Right lobe of liver (tissue), 4 donors: ENCODE measurements at regions not wholly inside any gene's neighbourhood (a gene's known extent, or its start where the extent isn't known, plus 50 kb on each side); places are given as distances from the start of the nearest gene placed in this dataset.

ENCODE experiments used
- POLR2A ChIP-seq: fragments of 450-650 bp; IDR thresholded peaks from one replicate; pipeline ENCODE4 v1.6.1; 2017; ENCODE audit warnings: antibody characterized with exemption, mild to moderate bottlenecking
- TF ChIP-seq, protein P1 (sequence below), 4 donors: fragments of 200-600 bp in 3 of 4; fragments of 450-650 bp in 1 of 4; IDR thresholded peaks; one replicate each; pipeline versions ENCODE4 v1.5.1 to v1.8.0; 2016 to 2022; ENCODE audit warnings: antibody characterized with exemption in 4 of 4, mild to moderate bottlenecking in 2 of 4
- donor health status: DM: no; HTN: no; CAD: no.
- donor health status: DM: no; HTN: no; CAD: no.
- donor health status: DM: no; HTN: yes; CAD: no.

DNA sequence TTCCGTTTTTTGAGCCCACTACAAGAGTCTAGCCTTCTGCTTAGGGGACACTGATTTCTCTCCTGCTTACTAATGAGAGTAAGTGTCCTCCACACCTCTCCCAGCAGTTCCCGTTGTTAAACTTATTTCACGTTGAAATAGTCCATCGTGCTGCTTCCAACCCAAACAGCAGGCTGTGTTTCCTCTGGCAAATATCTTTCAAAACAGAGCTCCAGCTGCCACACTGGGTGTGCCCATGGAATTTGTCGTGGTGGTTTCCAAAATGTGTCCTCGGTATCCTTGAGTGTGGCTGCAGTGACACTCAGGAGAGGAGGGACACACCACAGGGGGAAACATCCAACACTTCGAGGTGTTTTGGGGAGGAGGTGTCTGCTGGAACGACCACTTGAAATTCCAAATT is 176.5 kb upstream of the RALGAPA2 start:
- TF ChIP-seq, protein P1, sequence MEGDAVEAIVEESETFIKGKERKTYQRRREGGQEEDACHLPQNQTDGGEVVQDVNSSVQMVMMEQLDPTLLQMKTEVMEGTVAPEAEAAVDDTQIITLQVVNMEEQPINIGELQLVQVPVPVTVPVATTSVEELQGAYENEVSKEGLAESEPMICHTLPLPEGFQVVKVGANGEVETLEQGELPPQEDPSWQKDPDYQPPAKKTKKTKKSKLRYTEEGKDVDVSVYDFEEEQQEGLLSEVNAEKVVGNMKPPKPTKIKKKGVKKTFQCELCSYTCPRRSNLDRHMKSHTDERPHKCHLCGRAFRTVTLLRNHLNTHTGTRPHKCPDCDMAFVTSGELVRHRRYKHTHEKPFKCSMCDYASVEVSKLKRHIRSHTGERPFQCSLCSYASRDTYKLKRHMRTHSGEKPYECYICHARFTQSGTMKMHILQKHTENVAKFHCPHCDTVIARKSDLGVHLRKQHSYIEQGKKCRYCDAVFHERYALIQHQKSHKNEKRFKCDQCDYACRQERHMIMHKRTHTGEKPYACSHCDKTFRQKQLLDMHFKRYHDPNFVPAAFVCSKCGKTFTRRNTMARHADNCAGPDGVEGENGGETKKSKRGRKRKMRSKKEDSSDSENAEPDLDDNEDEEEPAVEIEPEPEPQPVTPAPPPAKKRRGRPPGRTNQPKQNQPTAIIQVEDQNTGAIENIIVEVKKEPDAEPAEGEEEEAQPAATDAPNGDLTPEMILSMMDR (IDR thresholded peaks at IDR 0.05), result no peak
- TF ChIP-seq POLR2A, result no peak
